ENCODE measurements at regions not wholly inside any gene's neighbourhood (a gene's known extent, or its start where the extent isn't known, plus 50 kb on each side); places are given as distances from the start of the nearest gene placed in this dataset.

GRCh38 chr16:26957283-26957859 lies 109.4 kb upstream of the C16orf82 start:
- no peaks in the 10 kb centered on the region for H3K4me1 ChIP-seq
- no peak overlapping the region for H3K4me3 ChIP-seq
- no peaks in the 10 kb centered on the region for H3K9me3 ChIP-seq
- no peak for DNase-seq
- H3K27ac ChIP-seq = no peak overlapping the region
- H3K36me3 ChIP-seq = no peaks in the 10 kb centered on the region
- TF ChIP-seq CTCF (IDR thresholded peaks at IDR 0.05) (no peak), POLR2A (IDR thresholded peaks at IDR 0.05) (no peak)
- H3K27me3 ChIP-seq = no peaks in the 10 kb centered on the region

GRCh38 chr16:26959416-26960009 lies 107.2 kb upstream of the C16orf82 start:
- Histone ChIP-seq H3K27me3 (no peaks in the 10 kb centered on the region), H3K9me3 (no peaks in the 10 kb centered on the region), H3K4me3 (no peak overlapping the region), H3K27ac (no peak overlapping the region), H3K4me1 (no peaks in the 10 kb centered on the region), H3K36me3 (no peaks in the 10 kb centered on the region)
- no peak for DNase-seq
- no peak for TF ChIP-seq CTCF (IDR thresholded peaks at IDR 0.05)
- TF ChIP-seq POLR2A (IDR thresholded peaks at IDR 0.05) = no peak

GRCh38 chr16:26961459-26961858 lies 105.3 kb upstream of the C16orf82 start:
- H3K4me3 ChIP-seq = no peak overlapping the region
- H3K9me3 ChIP-seq = no peaks in the 10 kb centered on the region
- H3K27ac ChIP-seq = no peak overlapping the region
- H3K36me3 ChIP-seq = no peaks in the 10 kb centered on the region
- DNase-seq = no peak
- no peaks in the 10 kb centered on the region for H3K27me3 ChIP-seq
- TF ChIP-seq CTCF (IDR thresholded peaks at IDR 0.05) (no peak), POLR2A (IDR thresholded peaks at IDR 0.05) (no peak)
- H3K4me1 ChIP-seq = no peaks in the 10 kb centered on the region

GRCh38 chr16:26963109-26963508 lies 103.6 kb upstream of the C16orf82 start:
- H3K27me3 ChIP-seq = no peaks in the 10 kb centered on the region
- DNase-seq = no peak

GRCh38 chr16:26969589-26970231 lies 97.0 kb upstream of the C16orf82 start:
- Histone ChIP-seq H3K4me1 (no peaks in the 10 kb centered on the region), H3K27ac (no peak overlapping the region), H3K9me3 (no peaks in the 10 kb centered on the region), H3K4me3 (no peak overlapping the region), H3K36me3 (no peaks in the 10 kb centered on the region), H3K27me3 (no peaks in the 10 kb centered on the region)
- no peak for DNase-seq
- TF ChIP-seq CTCF (IDR thresholded peaks at IDR 0.05) = no peak
- TF ChIP-seq POLR2A (IDR thresholded peaks at IDR 0.05) = no peak

More at GRCh38 chr16:26963109-26963508, 103.6 kb upstream of the C16orf82 start:
- TF ChIP-seq POLR2A (IDR thresholded peaks at IDR 0.05) (no peak), CTCF (IDR thresholded peaks at IDR 0.05) (peak in 1 of 6 experiments; percentile 12)
- no peaks in the 10 kb centered on the region for H3K4me1 ChIP-seq
- no peaks in the 10 kb centered on the region for H3K9me3 ChIP-seq
- no peaks in the 10 kb centered on the region for H3K36me3 ChIP-seq
- H3K4me3 ChIP-seq = no peak overlapping the region
- no peak overlapping the region for H3K27ac ChIP-seq
